ENCODE measurements at regions not wholly inside any gene's neighbourhood (a gene's known extent, or its start where the extent isn't known, plus 50 kb on each side); places are given as distances from the start of the nearest gene placed in this dataset.

DNA sequence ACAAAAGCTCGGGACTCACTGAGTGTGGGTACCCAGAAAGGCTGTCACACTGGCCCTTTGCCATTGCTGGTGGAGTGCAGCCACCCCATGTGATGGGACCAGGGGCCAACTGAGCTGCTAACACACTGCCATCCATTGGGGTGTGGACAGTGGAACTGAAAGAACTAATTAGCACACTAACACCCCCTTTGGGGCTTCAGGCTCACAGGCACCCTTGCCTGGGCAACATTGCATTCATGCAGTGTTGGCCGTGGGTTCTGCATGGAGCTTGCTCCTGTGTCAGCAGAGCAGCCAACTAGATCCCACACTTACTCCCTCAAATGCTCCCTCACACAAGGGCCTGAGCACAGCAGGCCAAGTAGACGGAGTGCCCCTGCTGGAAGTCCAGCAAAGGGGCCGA, 476.0 kb upstream of the ASIC2 start (continued):
- TF ChIP-seq, protein P1, sequence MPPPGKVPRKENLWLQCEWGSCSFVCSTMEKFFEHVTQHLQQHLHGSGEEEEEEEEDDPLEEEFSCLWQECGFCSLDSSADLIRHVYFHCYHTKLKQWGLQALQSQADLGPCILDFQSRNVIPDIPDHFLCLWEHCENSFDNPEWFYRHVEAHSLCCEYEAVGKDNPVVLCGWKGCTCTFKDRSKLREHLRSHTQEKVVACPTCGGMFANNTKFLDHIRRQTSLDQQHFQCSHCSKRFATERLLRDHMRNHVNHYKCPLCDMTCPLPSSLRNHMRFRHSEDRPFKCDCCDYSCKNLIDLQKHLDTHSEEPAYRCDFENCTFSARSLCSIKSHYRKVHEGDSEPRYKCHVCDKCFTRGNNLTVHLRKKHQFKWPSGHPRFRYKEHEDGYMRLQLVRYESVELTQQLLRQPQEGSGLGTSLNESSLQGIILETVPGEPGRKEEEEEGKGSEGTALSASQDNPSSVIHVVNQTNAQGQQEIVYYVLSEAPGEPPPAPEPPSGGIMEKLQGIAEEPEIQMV (CRISPR knock-in tag; IDR thresholded peaks at IDR 0.05; ENCODE audit: low read depth): no peak
- no peak for TF ChIP-seq SP5 (CRISPR knock-in tag; IDR thresholded peaks at IDR 0.05; ENCODE audit: borderline replicate concordance, low read depth)

DNA sequence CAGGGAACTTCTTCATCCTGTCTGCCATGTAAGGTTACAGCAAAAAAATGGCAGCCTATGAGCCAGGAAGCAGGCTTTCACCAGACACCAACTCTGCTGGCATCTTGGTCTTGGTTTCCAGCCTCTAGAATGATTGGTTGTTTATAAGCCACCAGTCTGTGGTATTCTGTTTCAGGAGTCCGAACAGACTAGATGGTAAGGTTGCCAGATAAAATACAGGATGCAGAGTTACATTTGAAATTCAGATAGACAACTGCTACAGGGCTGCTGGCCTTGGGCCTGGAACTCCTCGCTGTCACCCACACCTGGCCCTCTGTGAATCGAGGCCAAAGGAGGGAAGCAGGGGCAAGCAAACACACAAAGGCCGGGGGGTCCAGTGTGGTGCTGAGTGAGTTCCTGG, 478.8 kb upstream of the CCL2 start:
- no peak for ATAC-seq
- ChIA-PET POLR2A (no interaction called here), CTCF (ENCODE audit: low intra/inter-chr PET ratio, low total read pairs) (no interaction called here)
- intact Hi-C loops (cut with micrococcal nuclease; ENCODE audit: unreplicated experiment) (no loop called here), in situ Hi-C loops (cut with HindIII; ENCODE audit: extremely low pct_ligation_motif_present, low pct_unique_long_range_greater_than_20kb) (loop anchor here (5.0 to 10.0 kb wide), 2 partner anchors 168 to 371 kb away; no protein-coding TSS in a partner anchor)
- Histone ChIP-seq H3K27ac (ENCODE audit: extremely low read length, insufficient read depth, low read length) (no peak overlapping the region), H2AFZ (ENCODE audit: low read length) (no peak overlapping the region), H3K4me2 (ENCODE audit: low read depth, low read length) (no peak overlapping the region), H3K27me3 (ENCODE audit: control insufficient read depth in 1 of 2, insufficient read depth in 2 of 2, low read length in 2 of 2) (peaks cover 0 to 3% of the 10 kb centered on the region in 2 experiments; a peak in 1 of 5 replicates), H3K4me3 (replicated peaks in 1 of 3; ENCODE audit: insufficient read depth in 1 of 3, low read depth in 2 of 3, low read length in 3 of 3) (no peak overlapping the region), H3K4me1 (ENCODE audit: insufficient read depth, low read length) (no peaks in the 10 kb centered on the region), H3K79me2 (ENCODE audit: insufficient read depth, low read length) (no peaks in the 10 kb centered on the region), H3K9me3 (ENCODE audit: low read length) (no peaks in the 10 kb centered on the region), H3K9ac (ENCODE audit: insufficient read depth, low read depth, low read length) (no peak overlapping the region), H4K20me1 (ENCODE audit: insufficient read depth, low read length) (no peaks in the 10 kb centered on the region), H3K36me3 (replicated peaks in 1 of 2; ENCODE audit: control insufficient read depth in 1 of 2, insufficient read depth in 2 of 2, low read length in 2 of 2) (no peaks in the 10 kb centered on the region)
- DNase-seq (ENCODE audit: low spot score): no peak
- TF ChIP-seq DNMT3B (CRISPR knock-in tag; conservative IDR thresholded peaks at IDR 0.05) (no peak), ZBTB21 (CRISPR knock-in tag; IDR thresholded peaks at IDR 0.05) (no peak), GATA4 (IDR thresholded peaks at IDR 0.05; ENCODE audit: borderline replicate concordance, low read depth) (no peak), ETV6 (CRISPR knock-in tag; conservative IDR thresholded peaks at IDR 0.05) (no peak), NFYC (CRISPR knock-in tag; IDR thresholded peaks at IDR 0.05) (no peak), ZNF577 (CRISPR knock-in tag; IDR thresholded peaks at IDR 0.05; ENCODE audit: borderline replicate concordance, low read depth) (no peak), RBM39 (IDR thresholded peaks at IDR 0.05; ENCODE audit: low read depth, low read length, poor library complexity, severe bottlenecking) (no peak), CBFB (CRISPR knock-in tag; IDR thresholded peaks at IDR 0.05) (no peak), POLR2A (IDR thresholded peaks at IDR 0.05; ENCODE audit: insufficient read depth in 1 of 2, low read depth in 2 of 2, low read length in 2 of 2) (no peak), RORA (CRISPR knock-in tag; IDR thresholded peaks at IDR 0.05) (no peak), ZNF205 (CRISPR knock-in tag; IDR thresholded peaks at IDR 0.05) (no peak), THAP11 (CRISPR knock-in tag; IDR thresholded peaks at IDR 0.05) (no peak)
- TF ChIP-seq, protein P2, sequence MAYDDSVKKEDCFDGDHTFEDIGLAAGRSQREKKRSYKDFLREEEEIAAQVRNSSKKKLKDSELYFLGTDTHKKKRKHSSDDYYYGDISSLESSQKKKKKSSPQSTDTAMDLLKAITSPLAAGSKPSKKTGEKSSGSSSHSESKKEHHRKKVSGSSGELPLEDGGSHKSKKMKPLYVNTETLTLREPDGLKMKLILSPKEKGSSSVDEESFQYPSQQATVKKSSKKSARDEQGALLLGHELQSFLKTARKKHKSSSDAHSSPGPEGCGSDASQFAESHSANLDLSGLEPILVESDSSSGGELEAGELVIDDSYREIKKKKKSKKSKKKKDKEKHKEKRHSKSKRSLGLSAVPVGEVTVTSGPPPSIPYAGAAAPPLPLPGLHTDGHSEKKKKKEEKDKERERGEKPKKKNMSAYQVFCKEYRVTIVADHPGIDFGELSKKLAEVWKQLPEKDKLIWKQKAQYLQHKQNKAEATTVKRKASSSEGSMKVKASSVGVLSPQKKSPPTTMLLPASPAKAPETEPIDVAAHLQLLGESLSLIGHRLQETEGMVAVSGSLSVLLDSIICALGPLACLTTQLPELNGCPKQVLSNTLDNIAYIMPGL (CRISPR knock-in tag; IDR thresholded peaks at IDR 0.05; ENCODE audit: borderline replicate concordance in 1 of 2, low read depth in 1 of 2): no peak
- TF ChIP-seq, protein P3, sequence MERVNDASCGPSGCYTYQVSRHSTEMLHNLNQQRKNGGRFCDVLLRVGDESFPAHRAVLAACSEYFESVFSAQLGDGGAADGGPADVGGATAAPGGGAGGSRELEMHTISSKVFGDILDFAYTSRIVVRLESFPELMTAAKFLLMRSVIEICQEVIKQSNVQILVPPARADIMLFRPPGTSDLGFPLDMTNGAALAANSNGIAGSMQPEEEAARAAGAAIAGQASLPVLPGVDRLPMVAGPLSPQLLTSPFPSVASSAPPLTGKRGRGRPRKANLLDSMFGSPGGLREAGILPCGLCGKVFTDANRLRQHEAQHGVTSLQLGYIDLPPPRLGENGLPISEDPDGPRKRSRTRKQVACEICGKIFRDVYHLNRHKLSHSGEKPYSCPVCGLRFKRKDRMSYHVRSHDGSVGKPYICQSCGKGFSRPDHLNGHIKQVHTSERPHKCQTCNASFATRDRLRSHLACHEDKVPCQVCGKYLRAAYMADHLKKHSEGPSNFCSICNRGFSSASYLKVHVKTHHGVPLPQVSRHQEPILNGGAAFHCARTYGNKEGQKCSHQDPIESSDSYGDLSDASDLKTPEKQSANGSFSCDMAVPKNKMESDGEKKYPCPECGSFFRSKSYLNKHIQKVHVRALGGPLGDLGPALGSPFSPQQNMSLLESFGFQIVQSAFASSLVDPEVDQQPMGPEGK (CRISPR knock-in tag; IDR thresholded peaks at IDR 0.05): no peak
- no TSS peak for BruUV-seq (replicated peaks)
- no peak for FAIRE-seq
- 0% methylated on average over 4 of the region's 4 CpGs for WGBS (ENCODE audit: low lambda C conversion rate)

Measured in HepG2 (cell line).